Right lobe of liver (tissue), 6 donors: ENCODE measurements at regions not wholly inside any gene's neighbourhood (a gene's known extent, or its start where the extent isn't known, plus 50 kb on each side); places are given as distances from the start of the nearest gene placed in this dataset.

Source experiments
- ATAC-seq, 4 donors: fragments of 200-7000 bp; cut with Tn5 transposase; one replicate each; pipeline ENCODE4 v1.9.1; 2020; ENCODE audit warnings: mild to moderate bottlenecking in 4 of 4, moderate library complexity in 4 of 4
- DNase-seq, 3 donors: peaks; one replicate each; pipeline ENCODE4 v3.0.0-alpha.2; 2020
- H3K27ac ChIP-seq, 3 donors: fragments of 200-600 bp; one replicate each; pipeline ENCODE4 v1.8.0; 2022
- H3K27me3 ChIP-seq, 2 donors: fragments of 200-600 bp; one replicate each; pipeline ENCODE4 v1.8.0; 2022
- H3K36me3 ChIP-seq, 4 donors: fragments of 200-600 bp; sonication (generic) in 1 of 4; one replicate each; pipeline versions ENCODE4 v1.5.1 to v1.8.0; 2017 to 2022; ENCODE audit warnings: control low read depth in 1 of 4
- H3K4me1 ChIP-seq, 4 donors: fragments of 200-600 bp; sonication (generic) in 1 of 4; one replicate each; pipeline versions ENCODE4 v1.5.1 to v1.8.0; 2017 to 2022; ENCODE audit warnings: control low read depth in 1 of 4
- H3K4me3 ChIP-seq, 3 donors: fragments of 200-600 bp; one replicate each; pipeline ENCODE4 v1.8.0; 2022
- H3K9me3 ChIP-seq, 4 donors: fragments of 200-600 bp; sonication (generic) in 1 of 4; one replicate each; pipeline versions ENCODE4 v1.5.1 to v1.8.0; 2017 to 2022; ENCODE audit warnings: control low read depth in 1 of 4
- CTCF ChIP-seq, 4 donors: fragments of 200-600 bp in 3 of 4; fragments of 450-650 bp in 1 of 4; IDR thresholded peaks; one replicate each; pipeline versions ENCODE4 v1.5.1 to v1.8.0; 2016 to 2022; ENCODE audit warnings: antibody characterized with exemption in 4 of 4, mild to moderate bottlenecking in 2 of 4
- POLR2A ChIP-seq: fragments of 450-650 bp; IDR thresholded peaks from one replicate; pipeline ENCODE4 v1.6.1; 2017; ENCODE audit warnings: antibody characterized with exemption, mild to moderate bottlenecking
- whole genome bisulfite sequencing: methylation state at CpG from one replicate; pipeline ENCODE4 v1.1.6; 2018; ENCODE audit warnings: low coverage, low lambda C conversion rate; ENCODE audit not compliant: insufficient coverage; ENCODE audit errors: missing lambda C conversion rate; 5-methylcytosine and 5-hydroxymethylcytosine counted together
- intact Hi-C, 2 donors: fragments of 100-400 bp; cut with DNase I; formaldehyde crosslinking; loops; one replicate each; pipeline versions ENCODE4 v1.11.2 to v1.14.1; 2022
- donor health status: DM: no; HTN: yes; CAD: no.
- donor health status: DM: no; HTN: no; CAD: no.
- donor health status: DM: no; HTN: no; CAD: no.
- donor health status: DM: no; HTN: yes; CAD: no.
- donor health status: DM: no; HTN: yes; CAD: no.

- Histone ChIP-seq H3K27ac (no peak overlapping the region), H3K4me3 (no peak overlapping the region), H3K4me1 (no peaks in the 10 kb centered on the region), H3K27me3 (no peaks in the 10 kb centered on the region), H3K36me3 (no peaks in the 10 kb centered on the region), H3K9me3 (no peaks in the 10 kb centered on the region)
- intact Hi-C loops, result no loop called here
- TF ChIP-seq POLR2A (no peak), CTCF (IDR thresholded peaks at IDR 0.05) (no peak)
- DNase-seq, result no peak
- ATAC-seq, result no peak
- 40% methylated on average over 3 of the region's 3 CpGs for WGBS
Observed at GRCh38 chr2:146908776-146909175, 936.1 kb upstream of the ACVR2A start.

GRCh38 chr2:146898083-146898482 is 946.7 kb upstream of the ACVR2A start:
- ATAC-seq (no peak), DNase-seq (no peak)
- 20% methylated on average over 1 of the region's 1 CpG for WGBS
- Histone ChIP-seq H3K27ac (no peak overlapping the region), H3K4me1 (no peaks in the 10 kb centered on the region), H3K36me3 (no peaks in the 10 kb centered on the region), H3K9me3 (no peaks in the 10 kb centered on the region), H3K27me3 (no peaks in the 10 kb centered on the region), H3K4me3 (no peak overlapping the region)
- no peak for TF ChIP-seq CTCF (IDR thresholded peaks at IDR 0.05)
- no peak for TF ChIP-seq POLR2A
- intact Hi-C loops, result no loop called here

- Histone ChIP-seq H3K27me3 (no peaks in the 10 kb centered on the region), H3K4me1 (no peaks in the 10 kb centered on the region), H3K4me3 (no peak overlapping the region), H3K9me3 (no peaks in the 10 kb centered on the region), H3K27ac (no peak overlapping the region), H3K36me3 (no peaks in the 10 kb centered on the region)
- no peak for DNase-seq
- no peak for TF ChIP-seq CTCF (IDR thresholded peaks at IDR 0.05)
- TF ChIP-seq POLR2A, result no peak
- no peak for ATAC-seq
- WGBS, result 40% methylated on average over 1 of the region's 1 CpG
- intact Hi-C loops, result no loop called here
Observed at GRCh38 chr2:146894514-146894913, 950.3 kb upstream of the ACVR2A start.

GRCh38 chr2:146893500-146894041 is 951.3 kb upstream of the ACVR2A start:
- TF ChIP-seq POLR2A (no peak), CTCF (IDR thresholded peaks at IDR 0.05) (no peak)
- intact Hi-C loops, result no loop called here

GRCh38 chr2:146890491-146890890 is 954.3 kb upstream of the ACVR2A start:
- Histone ChIP-seq H3K36me3 (no peaks in the 10 kb centered on the region), H3K27me3 (no peaks in the 10 kb centered on the region), H3K9me3 (no peaks in the 10 kb centered on the region), H3K4me1 (no peaks in the 10 kb centered on the region), H3K4me3 (no peak overlapping the region), H3K27ac (no peak overlapping the region)
- intact Hi-C loops, result no loop called here
- 38% methylated on average over 2 of the region's 2 CpGs for WGBS
- ATAC-seq, result no peak
- no peak for DNase-seq
- no peak for TF ChIP-seq POLR2A
- no peak for TF ChIP-seq CTCF (IDR thresholded peaks at IDR 0.05)

More at GRCh38 chr2:146893500-146894041, 951.3 kb upstream of the ACVR2A start:
- no peaks in the 10 kb centered on the region for H3K9me3 ChIP-seq
- H3K4me1 ChIP-seq, result no peaks in the 10 kb centered on the region
- no peak overlapping the region for H3K4me3 ChIP-seq
- DNase-seq (no peak), ATAC-seq (no peak)
- H3K27me3 ChIP-seq, result no peaks in the 10 kb centered on the region
- H3K36me3 ChIP-seq, result no peaks in the 10 kb centered on the region
- H3K27ac ChIP-seq, result no peak overlapping the region
- WGBS, result 40% methylated on average over 5 of the region's 5 CpGs
